GM21360 (cell line): ENCODE measurements at regions not wholly inside any gene's neighbourhood (a gene's known extent, or its start where the extent isn't known, plus 50 kb on each side); places are given as distances from the start of the nearest gene placed in this dataset.

Experiments used
- ATAC-seq: cut with Tn5 transposase; IDR thresholded peaks from one replicate; pipeline ENCODE4 v1.9.1; 2021; ENCODE audit warnings: mild to moderate bottlenecking, moderate library complexity; ENCODE audit not compliant: unreplicated experiment

DNA sequence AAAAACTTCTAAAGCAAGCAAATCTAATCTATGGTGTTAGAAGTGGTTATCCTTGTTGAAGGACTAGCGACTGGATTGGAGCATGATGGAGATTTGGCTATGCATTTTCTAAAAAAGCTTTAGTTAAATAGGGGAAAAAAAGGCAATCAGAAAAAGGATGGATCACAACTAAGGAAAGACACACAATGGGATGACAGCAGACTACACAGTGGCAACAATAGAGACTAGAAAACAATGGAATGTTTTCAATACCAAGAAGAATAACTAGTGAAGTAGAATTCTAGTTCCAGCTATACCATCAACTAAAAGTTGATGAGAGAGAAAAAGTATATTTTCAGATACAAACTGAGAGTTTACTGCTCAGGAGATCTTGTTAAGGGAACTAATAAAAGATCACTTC, 605.8 kb downstream of the PTPRU start:
- no peak for ATAC-seq

DNA sequence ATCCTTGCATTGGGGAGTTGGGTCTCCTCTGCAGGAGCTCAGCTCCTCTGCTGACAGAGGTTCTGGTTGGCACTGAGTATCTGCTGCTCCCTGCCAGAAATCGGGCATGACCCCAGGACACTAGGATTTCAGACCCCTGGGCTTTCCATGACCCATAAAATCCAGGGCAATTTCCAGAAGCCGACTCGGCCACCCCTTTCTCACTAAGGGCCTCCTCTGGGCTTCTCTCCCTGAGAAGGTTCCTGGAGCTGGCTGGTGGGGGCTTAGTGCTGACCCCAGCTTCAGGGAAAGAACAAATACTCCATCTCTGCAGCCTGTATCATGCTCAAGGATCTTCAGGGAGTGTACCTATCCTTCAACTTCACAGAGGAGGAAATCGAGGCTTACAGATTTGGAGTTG, 603.4 kb downstream of the PTPRU start:
- ATAC-seq, result no peak

DNA sequence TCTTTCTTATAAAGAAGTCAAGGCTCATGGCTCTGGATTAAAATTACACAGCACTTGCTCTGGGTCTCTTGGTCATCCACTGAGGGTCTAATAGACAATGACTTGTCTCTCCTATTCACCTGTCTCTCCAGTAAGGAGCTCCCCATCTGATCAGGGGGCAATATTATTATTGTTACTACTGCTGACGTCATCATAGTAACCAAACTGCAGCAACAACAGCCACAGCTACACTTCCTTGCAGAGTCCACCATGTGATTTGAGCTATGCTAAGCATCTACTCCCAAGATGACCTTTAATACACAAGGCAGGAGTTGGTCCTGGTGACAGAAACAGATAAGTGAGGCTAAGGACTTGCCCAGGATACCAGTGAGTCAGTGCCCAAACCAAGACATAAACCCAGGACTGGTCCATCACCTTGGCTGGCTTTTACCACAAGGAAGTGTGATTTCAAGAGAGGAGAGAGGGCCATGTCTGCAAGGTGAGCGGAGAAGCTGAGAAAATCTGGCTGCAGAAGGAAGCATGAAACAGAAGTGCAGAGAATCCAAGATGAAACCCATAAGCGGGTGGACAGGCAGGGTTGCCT, 602.5 kb downstream of the PTPRU start:
- no peak for ATAC-seq

DNA sequence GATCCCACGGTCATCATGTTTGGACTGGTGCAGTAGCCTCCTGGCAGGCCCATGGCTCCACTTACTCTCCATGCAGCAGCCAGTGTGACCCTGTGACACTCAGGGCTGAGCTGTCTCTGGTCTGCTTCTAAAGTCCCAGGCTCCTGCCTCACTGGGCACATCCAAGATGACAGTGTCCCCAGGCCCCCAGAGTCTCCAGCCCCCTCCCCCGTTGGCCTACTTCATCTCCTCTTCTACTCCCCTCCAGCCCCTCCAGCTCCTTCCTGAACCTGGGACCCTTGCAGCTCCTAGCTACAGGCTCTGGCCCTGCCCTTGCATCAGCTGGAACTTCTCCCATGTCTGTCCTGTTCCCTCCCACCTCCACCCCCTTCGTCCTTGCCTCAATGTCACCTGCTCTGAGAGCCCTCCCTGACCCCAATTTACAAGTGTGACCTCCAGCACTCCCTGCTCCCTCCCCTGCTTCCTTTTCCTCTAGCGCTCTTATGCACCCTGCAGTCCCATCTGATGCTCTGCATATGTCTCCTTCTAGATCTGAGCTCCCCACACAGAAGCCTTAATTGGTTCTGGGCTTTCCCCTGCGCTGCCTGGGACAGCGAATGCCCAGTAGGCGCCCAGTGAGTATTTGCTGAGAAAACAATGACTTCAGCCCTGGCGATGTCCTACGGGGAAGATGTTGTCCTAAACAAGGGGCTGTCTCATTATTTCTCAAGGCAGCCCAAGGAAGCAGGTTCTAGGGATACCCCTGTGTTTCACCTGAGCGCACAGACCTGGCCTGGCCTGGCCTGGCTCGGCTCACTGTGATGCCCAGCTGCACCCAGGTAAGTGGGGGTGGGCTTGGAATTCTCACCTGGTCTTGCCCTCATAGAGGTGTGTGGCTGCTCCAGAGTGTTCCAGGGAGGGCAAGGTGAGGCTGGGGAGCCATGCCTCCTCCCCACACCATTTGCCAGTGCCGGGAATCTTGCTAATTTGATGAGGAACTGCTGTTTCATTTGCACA, 600.6 kb downstream of the PTPRU start:
- no peak for ATAC-seq

DNA sequence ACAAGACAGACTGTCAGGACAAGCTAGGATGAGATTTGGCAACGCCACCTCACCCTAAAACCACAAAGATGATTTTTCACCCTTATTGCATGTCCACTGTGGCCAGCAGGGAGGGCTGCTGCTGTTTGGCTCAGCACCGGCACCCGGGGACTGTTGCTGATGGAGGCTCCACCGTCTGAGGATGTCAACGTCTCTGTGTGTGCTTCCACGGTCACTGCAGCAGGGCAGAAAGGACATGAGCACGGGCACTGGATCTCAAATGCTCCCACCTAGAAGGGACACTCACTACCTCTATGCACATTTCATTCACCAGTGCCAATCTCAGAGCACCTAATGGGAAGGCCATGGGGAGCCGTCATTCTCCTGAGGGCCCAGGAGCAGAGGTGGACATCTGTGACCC, 599.6 kb downstream of the PTPRU start:
- ATAC-seq, result no peak

DNA sequence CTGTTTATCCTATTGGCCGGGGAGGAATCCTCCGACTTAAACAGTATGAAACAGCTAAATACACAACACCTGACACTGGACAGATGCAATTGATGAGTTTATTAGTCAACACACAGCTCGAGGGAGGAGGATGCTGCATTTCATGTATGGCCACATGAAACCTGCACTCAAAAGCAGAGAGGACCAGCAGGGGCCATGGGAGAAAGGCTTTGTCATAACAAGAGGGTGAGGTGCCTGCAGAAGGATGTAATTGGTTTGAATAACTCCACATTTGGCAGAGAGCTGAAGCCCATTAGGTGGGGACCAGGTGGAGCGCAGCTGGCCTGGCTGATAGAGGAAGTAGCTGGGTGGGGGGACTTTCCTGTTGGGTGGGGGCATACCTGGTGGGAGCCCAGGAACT, 599.1 kb downstream of the PTPRU start:
- no peak for ATAC-seq

DNA sequence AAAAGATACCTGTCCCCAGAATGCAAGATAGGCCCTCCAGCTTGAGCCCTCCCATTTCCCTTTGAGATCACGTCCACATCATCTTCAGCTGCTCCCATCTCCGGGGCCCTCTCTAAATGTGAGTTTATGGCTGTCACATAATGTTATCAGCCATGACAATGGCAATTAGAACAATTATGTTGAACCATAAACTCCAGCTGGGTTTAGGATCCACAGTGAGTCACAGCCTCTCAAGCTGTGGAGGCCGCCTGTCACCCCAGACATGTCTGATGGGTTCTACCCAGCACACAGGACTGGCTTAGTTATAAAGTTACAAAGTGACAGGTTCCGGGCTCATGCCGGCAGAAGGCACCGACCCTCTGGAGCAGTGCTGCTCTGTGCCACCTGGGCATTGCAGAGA, 597.3 kb downstream of the PTPRU start:
- ATAC-seq, result no peak

DNA sequence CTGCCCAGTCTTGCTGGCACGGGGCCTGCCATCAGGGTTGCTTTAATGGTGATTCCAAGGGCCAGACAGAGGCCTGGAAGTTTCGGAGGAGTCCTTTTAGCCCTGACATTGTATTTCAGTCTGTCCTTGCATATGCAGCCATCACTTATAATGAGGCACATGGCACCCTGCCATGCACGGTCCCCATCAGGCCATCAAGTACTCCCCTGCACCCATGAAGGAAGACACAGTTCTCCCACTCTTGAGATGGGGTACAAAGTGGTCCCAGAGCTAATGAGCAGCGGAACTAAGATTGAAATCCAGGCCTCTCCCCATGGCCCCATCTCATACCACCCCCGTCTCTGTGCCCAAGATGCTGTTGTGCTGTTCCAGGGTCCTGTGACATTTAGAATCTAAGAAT, 596.6 kb downstream of the PTPRU start:
- no peak for ATAC-seq

DNA sequence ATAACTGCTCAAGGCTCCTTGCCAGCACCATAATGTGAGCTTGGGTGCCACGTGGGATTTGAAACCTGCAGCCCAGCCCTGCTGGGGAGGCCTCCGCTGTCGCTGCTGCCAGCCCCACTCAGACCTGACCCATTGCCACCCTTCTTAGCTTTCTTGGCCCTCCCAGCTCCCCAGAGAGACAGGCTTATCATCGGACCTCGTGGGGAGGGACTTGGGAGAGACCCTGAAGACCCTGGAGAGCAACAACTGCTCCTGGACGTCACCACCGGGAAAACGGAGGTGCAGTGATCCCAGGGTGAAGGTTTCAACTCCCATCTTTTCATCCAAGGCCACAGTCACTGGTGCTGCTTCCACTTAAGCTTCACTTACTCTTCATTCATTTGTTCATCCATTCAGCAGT, 596.1 kb downstream of the PTPRU start:
- ATAC-seq, result no peak

DNA sequence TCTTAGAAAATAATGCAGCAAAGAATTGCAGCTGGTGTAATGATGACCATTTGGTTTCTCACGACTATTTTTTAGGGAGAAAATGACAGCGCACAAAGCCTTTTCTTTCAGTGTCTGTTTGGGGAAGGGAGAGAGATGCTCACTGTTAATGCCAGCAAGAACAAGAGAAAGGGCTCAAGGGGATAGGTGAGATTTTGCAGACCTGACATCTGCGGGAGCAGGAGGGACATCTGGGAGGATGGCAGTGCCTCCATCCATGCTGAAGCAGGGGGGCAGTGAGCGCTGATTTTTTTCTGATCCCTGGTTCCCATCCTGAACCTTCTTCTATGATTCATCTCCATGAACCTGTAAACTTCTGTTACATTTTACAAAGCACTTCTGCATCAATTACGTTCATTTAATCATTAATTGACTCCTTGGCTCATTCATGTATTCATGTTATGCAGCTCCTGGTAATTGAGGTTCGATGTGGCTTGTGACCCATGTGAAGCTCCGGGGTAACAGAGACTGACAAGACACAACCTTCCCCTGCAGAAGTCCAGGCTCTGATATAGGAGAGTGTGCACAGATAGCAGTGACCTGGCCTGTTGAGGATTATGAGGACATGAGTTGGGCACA, 595.3 kb downstream of the PTPRU start:
- no peak for ATAC-seq

DNA sequence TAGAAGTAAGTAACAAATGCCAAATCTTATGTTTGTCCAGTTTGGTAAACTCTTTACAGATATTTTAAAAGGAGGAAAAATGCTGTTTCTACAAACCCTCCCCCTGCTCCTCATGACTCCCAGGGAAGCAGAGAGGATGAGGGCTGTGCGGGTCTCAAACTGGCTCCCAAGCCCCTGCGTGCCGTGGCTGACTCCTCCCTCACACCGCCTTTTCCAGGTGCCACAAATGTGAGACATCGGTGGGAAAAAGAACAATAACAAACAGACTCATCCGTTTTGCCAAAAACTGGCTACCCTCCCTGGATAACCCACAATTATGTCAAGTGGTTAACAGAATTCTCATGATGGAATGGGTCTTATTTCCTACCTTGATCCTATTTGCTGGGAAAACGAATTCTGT, 594.6 kb downstream of the PTPRU start:
- no peak for ATAC-seq

DNA sequence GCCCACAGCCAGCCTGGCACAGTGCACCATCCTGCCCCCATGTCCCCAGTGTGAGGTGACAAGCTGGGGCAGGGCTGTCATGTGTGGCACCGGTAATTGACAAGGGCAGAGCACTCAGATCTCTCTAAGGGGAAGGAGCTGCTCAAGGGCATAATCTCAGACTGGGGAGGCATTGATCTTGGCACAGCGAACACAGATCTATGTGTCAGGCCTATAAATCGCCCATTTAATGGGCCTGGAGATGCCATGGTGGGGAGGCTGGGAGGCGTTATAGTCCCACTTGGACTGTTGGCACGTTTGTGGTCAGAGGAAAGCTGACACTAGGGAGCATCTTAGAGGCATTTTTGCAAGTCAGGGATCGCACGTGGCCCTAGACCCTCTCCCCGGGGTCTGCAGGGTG, 594.1 kb downstream of the PTPRU start:
- no peak for ATAC-seq

DNA sequence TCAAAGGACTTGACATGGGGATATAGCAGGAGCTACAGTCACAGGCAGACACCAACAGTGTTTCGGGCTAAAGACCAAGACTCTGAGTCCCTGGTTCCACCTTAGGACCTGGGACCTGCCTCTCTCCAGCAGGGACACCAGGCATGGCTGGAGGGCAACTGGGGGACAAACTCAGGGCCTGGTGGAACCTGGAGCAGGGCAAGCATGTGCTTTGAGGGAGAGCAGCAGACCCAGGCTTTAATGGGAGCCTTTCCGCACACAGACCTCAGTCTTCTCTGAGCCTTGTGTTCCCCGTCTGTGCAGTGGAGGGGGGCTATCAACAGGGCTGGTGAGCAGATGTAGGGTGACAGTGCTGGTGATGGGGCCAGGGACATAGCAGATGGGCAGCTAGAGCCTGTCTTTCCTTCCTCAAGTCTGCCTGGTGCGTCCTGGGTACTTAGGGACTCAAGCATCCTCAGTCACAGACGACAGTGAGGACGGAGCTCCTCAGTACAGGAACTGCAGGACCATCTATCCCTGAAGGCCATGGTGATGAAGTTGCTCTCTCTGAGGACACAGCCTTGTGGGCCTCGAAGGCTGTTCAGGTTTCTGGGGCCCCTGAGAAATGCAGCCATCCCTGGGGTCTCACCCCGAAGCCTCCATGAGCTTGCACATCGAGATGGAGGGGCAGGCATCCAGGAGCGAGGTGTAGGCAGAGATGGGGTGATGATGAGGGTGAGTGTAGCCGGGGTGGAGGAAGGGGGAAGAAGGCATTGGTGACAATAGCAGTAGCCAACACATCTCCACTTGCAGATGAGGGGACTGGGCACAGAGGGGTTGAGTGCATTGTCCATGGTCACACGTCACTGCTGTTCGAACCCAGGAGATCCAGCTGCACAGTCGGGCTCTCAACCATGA, 593.4 kb downstream of the PTPRU start:
- ATAC-seq, result no peak

DNA sequence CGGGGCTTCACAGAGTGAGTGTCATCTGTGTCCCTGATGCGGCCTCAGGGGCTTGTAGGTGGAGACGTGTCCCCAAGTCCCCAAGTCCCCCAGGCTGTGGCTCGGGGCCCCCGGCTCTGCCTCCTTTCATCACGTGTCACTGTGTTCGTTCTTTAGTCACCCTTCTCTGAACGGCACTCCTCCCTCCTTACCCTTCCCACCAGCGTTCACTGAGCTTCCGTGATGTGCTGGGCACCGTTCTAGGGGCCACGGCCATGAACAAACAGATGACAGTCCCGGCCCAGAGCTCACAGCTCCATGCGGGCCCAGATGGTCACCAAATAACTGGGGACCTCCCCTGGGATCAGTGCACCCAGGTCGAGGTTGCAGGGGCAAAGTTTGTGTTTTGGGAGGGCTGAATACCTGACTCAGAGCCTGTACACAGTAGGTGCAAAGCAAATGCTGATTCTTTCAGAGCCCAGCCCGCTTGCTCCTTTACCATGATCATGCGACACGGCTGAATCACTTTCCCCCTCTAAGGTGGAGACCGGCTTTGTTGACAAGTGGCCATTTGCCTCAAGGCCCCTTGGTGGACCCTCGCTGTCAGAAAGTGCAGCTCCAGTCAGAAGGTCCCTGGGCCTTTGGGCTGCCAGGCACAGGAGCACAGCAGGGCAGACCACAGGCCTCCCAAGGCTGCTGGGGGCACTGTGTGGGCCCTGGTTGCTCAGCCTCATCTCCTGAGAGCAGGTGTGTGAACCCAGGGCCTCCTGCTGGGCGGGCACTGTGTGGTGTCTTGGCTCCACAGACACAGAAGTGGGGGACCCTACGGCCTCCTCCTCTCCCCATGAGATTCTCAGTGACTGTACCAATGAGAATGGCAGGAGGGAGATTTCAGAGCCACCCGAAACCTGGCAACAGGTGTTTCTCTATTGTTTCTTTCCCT, 592.5 kb downstream of the PTPRU start:
- no peak for ATAC-seq

DNA sequence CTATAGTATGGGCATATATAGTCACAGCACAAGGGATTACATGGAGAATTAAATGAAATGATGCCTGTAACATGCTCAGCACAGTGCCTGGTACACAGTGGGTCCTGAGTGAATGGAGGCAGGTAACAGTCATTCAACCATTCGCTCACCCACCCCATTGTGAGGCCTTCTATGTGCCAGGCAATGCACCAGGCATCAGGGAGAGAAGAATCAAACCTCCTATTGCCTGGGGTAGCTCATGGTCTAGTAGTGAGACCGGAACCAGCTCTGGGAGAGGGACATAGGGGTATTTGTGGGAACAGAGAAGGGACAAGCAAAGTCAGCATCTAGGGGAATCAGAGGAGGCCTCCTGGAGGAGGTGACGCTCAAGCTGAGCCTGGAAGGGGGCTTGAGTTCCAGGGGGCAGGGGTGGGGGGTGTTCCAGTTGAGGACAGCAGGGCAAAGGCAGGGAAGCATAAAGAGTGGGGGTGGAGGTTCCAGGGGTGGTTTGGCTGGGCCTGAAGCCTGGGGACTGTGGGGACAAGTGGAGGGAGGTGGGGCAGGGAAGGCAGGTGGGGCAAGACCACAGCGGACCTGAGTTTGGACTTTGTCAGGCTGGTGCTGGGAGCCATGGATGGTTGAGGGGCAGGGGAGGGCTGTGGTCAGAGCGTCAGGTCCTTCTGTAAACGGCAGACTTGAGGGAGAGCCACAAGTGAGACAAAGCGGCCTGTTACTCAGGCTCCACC, 591.6 kb downstream of the PTPRU start:
- no peak for ATAC-seq

DNA sequence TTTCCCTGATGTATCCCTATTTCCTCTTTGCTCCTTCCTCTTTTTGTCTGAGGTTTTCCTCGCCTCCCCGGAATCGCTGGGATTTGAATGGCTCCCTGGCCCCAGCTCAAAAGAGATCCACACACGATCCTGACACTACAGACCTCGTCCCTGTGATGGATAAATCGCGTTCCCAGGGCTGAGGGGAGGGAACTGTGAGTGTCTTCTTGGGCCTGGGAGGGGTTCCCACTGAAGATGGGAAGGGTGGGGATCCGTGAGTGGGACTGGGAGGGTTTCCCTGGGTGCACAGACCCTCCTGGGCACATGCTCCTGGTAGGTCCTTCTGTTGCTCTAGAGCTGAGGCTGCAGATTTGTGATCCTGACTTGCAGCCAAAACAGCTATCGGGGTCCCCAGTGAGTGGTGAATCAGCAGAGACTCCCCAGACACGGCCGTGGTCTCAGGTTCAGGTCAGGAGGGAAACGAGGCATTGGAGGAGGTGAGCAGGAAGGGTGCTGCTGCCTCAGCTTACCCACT, 591.0 kb downstream of the PTPRU start:
- ATAC-seq, result no peak

DNA sequence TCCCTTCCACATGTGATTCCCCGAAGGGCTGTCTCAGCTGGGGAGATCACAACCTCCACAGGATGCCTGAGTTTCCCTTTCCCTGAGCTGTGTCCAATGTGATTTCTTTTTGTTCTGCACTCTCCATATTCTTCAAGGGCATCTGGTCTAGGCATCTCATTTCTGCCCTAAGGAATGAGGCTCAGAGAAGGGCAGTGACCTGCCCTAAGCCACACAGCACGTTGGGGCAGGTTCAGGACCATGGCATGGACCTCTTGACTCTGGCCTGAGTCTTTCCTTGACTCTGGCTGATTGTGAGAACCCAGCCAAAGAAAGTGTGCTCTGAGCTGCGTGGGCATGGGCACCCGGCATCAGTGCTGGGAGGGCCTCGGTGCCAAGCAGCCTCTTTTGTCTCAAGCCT, 590.3 kb downstream of the PTPRU start:
- ATAC-seq, result no peak

DNA sequence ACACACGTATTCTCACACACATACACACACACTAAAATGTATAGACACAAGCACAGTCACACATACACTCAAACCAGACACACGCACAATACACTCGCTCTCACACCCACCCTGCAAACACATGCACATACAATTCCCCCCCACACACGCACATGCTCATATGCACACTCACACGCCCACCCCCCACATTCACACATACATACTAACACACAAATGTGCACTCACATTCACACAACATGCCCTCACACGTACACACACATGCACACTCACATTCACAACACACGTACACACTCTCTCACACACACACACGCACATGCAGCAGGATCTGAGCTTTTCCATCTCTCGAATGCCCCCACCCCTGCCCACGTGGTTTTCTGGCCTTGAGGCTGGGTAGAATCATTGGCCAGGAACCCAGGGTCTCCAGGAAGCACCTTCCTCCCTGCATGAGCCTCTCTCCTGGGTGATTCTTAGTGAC, 589.7 kb downstream of the PTPRU start:
- no peak for ATAC-seq
